NB4 (cell line): ENCODE measurements at regions not wholly inside any gene's neighbourhood (a gene's known extent, or its start where the extent isn't known, plus 50 kb on each side); places are given as distances from the start of the nearest gene placed in this dataset.
A peak's percentile ranks its signal among the peaks of the same experiment; 100 is the strongest.

Experiments used
- DNase-seq: peaks from one replicate; pipeline ENCODE4 v3.0.0; 2010; ENCODE audit warnings: low read depth
- H3K4me3 ChIP-seq: one replicate; pipeline ENCODE4 v1.5.1; 2011; ENCODE audit warnings: mild to moderate bottlenecking, low read depth, low read length, moderate library complexity
- CTCF ChIP-seq: IDR thresholded peaks from one replicate; pipeline ENCODE4 v1.5.1; 2012; ENCODE audit warnings: low read depth, low read length
- MAX ChIP-seq: IDR thresholded peaks from 2 replicates; pipeline ENCODE4 v1.6.1; 2011; ENCODE audit warnings: low read depth, low read length
- MYC ChIP-seq: IDR thresholded peaks from 2 replicates; pipeline ENCODE4 v1.6.1; 2011; ENCODE audit warnings: low read depth, low read length
- POLR2A ChIP-seq: IDR thresholded peaks from 2 replicates; pipeline ENCODE4 v1.6.1; 2011; ENCODE audit warnings: mild to moderate bottlenecking; ENCODE audit not compliant: insufficient read length; ENCODE audit errors: extremely low read depth

GRCh38 chr12:30806989-30807694, 52.4 kb upstream of the CAPRIN2 start:
- TF ChIP-seq MAX, result no peak
- TF ChIP-seq CTCF, result peak; percentile 72
- 0 out of 2 replicates have a peak, but pooled peaks have one; percentile 19 for TF ChIP-seq MYC
- no peak for TF ChIP-seq POLR2A
- H3K4me3 ChIP-seq, result no peak overlapping the region

GRCh38 chr12:30805959-30806358, 51.2 kb upstream of the CAPRIN2 start:
- TF ChIP-seq POLR2A (no peak), MAX (no peak), MYC (no peak), CTCF (no peak)
- H3K4me3 ChIP-seq, result no peak overlapping the region
- no peak for DNase-seq

More at GRCh38 chr12:30806989-30807694, 52.4 kb upstream of the CAPRIN2 start:
- peak; percentile 74 for DNase-seq
